Lower leg skin (tissue), 3 donors: ENCODE measurements at regions not wholly inside any gene's neighbourhood (a gene's known extent, or its start where the extent isn't known, plus 50 kb on each side); places are given as distances from the start of the nearest gene placed in this dataset.

ENCODE experiments used
- CTCF ChIP-seq, 3 donors: fragments of 450-650 bp; IDR thresholded peaks; one replicate each; pipeline ENCODE4 v1.5.1; 2016; ENCODE audit warnings: antibody characterized with exemption in 3 of 3, mild to moderate bottlenecking in 3 of 3, moderate library complexity in 2 of 3
- POLR2A ChIP-seq, 2 donors: fragments of 450-650 bp; IDR thresholded peaks; one replicate each; pipeline ENCODE4 v1.6.1; 2016 to 2017; ENCODE audit warnings: antibody characterized with exemption in 2 of 2, mild to moderate bottlenecking in 1 of 2, moderate library complexity in 1 of 2

DNA sequence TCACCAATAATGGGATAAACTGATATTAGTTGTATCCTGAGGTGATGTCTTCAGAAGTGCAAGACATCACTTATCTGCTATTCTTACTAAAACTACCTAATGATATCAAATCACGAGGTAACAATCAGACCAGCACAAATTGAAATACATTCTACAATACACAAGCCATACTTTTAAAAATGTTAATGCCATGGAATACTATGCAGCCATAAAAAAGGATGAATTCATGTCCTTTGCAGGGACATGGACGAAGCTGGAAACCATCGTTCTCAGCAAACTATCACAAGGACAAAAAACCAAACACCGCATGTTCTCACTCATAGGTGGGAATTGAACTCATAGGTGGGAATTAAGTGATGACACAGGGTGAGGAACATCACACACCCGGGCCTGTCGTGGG, 129.3 kb downstream of the SST start:
- TF ChIP-seq CTCF (IDR thresholded peaks at IDR 0.05) (no peak), POLR2A (IDR thresholded peaks at IDR 0.05) (no peak)
